ENCODE measurements at regions not wholly inside any gene's neighbourhood (a gene's known extent, or its start where the extent isn't known, plus 50 kb on each side); places are given as distances from the start of the nearest gene placed in this dataset.
"Not testable (repeated sequence)": the region's sequence is repeated elsewhere in the genome, so short reads cannot be mapped to it uniquely, and the experiment has no call there.

DNA sequence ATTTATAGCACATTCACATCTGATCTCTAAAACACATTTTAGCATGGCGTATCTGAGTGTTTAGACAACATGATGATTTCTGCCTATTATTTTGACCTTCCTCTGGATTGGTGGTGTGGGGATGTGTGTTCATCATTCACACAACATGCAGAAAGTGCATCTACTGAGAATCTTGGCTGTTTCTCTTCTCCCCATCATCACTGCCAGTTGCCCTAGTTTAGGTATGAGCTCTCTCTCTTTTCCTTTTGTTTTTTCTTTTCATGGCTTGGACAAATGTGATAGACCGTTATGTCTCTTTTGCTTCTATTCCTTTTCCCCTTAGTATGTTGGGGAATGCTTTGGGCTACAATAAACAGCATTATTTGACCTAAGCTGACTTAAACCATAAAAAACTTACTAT, 239.2 kb upstream of the FZD8 start:
- no peak for DNase-seq

DNA sequence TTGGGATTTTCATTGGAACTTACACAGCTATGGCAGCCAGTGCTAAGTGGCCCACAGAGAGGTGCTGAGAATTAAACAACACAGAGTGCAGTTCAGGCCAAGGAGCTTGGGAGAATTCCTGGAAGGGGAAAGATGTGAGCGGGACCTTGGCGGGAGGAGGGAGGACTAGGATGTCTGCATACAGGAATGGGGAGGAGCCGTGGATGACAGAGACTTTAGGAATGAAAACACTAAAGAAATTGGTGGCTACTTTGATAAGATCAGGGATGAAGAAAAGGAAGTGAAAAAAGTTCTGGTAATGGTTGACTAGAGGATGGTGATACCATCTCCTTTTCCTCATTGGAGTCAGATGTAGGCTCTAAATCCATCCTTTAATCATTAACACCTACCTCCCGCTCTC, 234.2 kb upstream of the FZD8 start:
- DNase-seq: no peak

DNA sequence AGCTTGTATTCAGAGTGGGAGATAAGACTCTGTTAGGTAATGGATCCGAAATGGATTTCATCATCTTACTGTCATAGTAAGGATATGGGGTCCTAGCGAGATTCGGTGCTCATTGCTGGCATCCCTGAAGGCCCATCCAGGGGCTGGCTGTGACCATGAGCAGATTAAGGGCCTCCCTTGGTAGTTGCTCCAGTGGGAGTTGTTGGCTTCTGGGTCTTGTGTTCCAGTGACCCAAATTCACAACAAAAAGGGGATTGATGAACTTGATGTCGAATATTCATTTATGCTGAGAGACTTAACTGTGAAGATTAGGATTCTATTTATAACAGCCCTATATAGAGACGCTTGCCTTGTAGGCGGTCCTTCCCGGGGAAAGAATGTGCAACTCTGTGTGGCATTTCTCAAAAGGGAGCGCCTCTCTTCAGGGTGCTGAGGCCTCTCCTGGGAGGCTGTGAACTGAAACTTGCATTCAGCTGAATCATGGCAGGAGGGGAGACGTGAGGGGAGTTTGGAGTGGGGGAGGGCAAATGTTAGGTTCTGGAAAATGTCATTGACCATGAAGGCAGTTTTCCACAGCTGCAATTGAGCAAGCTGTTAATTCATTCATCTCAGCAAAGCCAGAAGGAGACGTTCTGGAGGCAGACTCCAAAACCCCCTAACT, 233.1 kb upstream of the FZD8 start:
- no peak for DNase-seq

DNA sequence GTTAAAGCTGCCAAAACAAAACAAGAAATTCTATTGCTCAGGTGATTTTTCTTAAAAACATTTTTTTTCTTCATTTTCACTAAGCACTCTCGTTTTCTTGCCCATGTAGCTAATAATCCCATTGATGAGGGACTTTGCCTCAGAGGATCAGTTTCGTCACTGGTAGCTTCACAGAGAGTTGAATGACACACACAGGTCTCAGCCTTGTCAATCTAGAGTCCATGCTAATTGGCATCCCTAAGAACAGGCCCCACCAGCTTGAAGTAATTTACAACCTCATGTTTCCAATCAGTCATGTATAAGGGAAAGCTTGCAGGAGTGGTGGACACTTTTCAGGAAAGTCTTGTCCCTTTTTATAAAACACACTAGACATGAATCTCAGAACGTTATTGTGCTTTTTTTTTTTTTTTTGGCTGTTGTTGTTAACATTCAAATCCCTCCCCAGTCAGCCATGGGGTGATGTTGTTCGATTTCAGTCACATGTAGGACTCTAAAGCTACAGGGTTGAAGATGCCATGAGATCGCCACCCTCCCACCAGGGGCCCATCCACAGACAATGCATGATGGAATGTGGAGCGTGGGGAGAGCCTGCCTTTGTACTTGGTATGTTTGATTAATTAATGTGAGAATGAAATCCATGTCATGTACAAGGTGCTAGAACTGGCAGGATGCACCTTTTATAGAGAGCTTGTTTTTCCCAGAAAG, 232.4 kb upstream of the FZD8 start:
- DNase-seq: no peak

DNA sequence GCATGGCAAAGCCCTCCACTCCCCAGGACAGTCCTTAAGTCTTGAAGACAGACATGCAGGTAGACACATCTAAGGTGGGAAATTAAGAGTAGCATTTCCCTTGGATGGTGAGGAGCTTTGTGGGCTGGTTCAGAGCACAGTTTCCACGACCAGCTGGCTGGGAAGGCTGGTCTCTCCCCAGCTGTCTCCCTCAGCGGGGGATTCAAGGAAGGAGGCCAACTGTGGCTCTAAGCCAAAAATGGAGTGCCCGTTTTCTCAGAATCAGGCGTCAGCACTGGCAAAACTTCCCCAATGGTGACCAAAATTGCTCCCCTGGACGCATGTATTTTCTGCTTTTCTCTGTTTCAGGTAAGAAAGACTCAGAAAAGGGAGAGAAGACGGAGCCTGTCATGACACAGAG, 230.6 kb upstream of the FZD8 start:
- DNase-seq: no peak

DNA sequence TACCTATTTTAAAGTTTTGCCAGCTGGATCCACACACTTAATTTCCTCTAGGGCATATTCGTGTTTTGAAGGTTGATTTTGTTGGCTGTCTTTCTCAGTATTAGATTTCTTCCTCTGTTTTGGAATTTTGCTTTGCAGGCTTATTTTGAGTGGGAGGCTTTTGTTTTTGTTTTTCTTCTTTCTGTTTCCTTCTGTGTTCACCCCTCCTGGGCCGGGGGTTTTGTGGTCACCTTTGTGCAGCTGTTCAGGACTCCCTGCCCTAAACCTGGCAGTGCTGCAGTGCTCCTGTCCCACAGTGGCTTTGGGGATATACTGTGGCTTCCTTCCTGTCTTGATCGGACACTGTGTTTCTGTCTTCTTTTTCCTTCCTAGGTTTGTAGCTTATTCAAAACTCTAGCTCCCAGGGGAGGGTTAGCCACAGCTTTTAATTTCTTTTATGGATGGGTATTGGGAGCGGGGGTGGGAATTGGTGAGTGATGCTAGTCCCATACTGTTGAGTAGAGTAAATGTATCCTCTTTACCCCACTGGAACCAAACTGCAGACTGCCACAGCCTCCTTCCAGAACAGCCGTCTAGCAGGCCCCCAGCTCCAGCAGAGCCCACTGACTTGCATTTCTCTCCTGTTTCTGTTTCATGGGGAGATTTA, 228.7 kb upstream of the FZD8 start:
- no peak for DNase-seq

DNA sequence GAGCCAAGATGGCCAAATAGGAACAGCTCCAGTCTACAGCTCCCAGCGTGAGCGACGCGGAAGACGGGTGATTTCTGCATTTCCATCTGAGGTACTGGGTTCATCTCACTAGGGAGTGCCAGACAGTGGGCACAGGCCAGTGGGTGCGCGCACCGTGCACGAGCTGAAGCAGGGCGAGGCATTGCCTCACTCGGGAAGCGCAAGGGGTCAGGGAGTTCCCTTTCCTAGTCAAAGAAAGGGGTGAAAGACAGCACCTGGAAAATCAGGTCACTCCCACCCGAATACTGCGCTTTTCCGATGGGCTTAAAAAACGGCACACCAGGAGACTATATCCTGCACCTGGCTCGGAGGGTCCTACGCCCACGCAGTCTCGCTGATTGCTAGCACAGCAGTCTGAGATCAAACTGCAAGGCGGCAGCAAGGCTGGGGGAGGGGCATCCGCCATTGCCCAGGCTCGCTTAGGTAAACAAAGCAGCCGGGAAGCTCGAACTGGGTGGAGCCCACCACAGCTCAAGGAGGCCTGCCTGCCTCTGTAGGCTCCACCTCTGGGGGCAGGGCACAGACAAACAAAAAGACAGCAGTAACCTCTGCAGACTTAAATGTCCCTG, 216.7 kb upstream of the FZD8 start:
- DNase-seq: not testable (repeated sequence)

DNA sequence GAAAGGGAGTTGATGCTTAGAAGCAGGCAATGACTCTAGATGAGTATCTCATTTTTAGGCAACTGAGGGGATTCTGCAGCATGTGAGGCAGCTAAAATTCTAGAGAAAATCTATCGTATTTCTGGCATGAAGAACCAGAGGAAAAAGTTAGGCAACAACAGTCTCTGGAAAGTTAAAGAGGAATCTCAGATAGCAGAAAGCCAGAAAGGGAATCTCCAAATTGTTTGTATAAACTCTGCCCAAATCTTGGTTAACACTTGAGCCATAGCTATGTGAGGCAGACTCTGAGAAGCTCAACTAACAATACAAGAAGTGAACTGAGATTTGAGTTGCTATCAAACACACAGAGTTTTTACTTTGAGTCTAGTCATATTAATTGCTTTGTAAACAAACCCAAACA, 215.8 kb upstream of the FZD8 start:
- DNase-seq: no peak

DNA sequence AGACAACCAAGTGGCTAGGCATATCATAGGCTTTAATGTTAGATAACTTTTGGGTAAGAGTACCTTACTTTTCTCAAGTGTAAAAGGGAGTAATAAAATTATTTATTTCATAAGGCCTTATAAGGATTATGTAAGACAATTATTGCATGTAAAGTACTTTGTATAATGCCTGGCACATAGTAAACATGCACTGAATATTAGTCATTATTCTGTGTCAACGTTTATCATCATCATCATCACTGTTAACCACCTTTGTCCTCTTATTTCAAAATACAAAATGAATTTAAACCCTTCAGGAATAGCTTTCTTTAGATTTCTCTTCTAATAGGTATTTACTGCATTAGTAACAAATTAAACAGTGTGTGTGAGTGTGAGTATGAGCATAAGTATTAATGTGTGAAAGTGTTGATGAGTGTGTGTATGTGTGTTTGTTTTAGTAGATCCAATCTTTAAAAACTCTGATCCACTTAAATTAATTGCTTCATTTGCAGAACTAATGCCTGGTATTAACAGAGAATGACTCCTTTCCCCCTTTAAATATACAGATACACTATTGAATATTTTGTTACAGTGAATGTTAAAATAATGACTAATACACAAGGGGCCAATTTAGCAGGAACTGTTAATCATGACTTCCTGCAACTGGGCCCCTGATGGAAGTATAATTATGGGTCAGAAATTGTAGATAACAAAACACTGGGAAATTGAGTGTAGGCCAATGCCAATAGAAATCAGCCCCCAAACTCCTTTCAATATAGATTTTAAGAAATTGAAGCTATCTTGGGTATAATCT, 213.3 kb upstream of the FZD8 start:
- no peak for DNase-seq

DNA sequence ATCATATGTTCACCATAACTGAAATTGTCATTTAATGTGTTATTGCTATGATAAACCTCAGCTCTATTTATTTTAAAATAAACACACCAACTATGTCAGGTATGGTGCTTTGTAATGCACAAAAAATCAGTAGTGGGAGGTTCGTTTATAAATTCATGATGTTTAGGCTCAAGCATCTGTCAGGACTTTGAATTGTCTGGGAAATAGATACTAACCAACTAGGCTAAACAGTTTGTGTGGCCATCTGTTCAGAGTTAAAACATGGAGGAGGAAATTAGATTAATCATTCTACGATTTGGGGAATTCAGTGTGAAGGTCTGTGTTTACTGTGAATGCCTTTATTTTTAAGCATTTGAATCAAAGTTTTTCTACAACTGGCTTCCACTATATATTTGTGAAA, 212.6 kb upstream of the FZD8 start:
- no peak for DNase-seq

DNA sequence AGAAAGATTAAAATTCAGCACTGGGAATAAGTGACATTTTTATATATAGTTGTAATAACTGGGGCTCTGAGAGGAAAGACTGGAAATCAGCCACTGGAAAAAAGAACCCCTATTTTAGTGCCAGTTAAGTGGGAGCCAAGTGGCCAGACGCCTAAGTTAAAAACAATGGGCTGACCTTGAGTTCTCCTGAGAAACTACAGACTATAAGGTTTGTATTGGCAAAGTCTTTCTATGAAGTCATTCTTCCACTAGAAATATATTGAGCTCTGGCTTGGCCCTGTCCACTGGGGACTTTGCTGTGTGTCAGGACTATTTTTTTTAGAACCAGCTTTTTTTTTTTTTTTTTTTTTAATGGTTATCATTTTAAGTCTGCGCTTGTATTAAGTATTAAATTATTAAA, 210.6 kb upstream of the FZD8 start:
- no peak for DNase-seq

DNA sequence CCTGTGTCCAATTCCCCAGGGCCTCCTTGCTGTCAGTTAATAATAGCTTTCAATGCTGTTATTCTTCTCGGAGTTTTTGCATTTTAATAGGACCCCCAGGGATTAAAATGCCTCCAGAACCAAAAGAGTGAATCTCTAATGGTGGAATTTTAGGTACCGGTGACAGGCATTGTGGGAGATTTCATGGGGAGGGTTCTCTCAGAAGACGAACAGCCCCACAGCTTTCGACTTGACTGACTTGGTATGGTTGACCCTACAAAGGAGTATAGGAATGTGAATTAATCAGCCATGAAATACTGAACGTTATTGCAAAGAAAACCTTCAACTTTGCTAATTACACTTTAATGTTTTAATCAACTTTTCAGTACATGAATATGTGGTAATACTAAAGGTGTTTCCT, 206.3 kb upstream of the FZD8 start:
- DNase-seq: no peak

DNA sequence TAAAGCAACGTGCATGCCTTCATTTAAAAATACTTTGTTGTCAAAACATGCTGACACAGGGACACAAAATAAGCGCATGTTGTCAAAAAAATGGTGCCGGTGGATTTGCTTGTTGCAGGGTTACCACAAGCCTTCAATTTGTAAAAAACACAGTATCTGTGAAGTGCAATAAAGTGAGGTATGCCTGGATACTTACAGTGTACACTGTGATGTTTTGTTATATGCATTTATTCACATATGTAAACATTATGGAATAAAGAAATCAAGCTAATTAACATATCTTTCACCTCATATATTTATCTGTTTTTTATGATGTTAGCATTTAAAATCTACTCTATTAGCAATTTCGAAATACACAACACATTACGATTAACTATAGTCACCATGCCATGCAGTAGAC, 202.6 kb upstream of the FZD8 start:
- DNase-seq: no peak

DNA sequence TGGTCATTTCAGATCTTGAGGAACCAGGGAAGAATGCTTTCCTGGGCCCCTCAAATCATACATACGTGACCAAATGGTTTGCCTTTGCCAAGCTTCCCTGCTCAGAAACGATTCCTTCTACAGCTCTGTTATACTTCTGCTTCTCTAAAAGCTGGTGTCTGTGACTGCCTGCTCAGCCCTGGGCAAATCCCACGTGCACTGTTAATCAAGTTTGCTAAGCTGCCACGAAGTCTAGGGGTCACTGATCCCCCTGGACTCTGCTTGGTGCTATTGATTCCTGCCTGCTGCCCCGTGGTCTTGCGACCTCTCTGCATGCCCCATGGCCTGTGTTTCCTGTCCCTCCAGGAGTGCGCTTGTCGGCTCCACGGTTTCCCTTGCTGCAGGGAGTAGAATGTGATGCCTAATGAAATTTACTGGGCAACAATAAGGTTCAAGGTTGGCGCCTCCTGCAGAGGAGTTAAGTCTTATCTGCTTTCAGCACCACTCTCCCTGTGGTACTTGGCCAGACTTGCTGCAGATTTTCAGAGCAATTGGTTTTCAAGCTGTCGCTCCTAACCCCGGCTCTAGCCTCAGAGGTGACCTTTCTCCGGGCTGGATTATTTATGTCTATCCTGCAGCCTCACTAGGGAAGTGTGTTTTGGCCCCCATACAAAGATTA, 201.6 kb upstream of the FZD8 start:
- no peak for DNase-seq

DNA sequence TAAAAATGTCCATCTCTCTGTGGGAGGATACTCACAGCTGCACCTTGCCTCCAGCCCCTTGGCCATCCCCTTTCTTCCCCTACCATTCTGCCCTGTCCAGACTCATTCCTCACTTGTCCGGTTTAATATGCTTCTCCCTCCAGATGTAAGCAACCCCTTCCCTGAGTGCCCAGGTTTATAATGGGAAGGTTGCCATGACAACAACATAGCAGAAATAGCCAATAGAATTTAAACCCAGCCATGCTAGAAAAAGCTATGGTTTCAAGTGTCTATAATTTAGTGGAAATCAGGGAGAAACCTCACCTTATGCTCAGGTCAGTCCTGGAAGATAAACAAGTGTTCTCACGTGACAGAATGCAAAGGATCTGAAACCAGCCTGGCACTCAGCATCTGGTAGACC, 196.0 kb upstream of the FZD8 start:
- DNase-seq: no peak

DNA sequence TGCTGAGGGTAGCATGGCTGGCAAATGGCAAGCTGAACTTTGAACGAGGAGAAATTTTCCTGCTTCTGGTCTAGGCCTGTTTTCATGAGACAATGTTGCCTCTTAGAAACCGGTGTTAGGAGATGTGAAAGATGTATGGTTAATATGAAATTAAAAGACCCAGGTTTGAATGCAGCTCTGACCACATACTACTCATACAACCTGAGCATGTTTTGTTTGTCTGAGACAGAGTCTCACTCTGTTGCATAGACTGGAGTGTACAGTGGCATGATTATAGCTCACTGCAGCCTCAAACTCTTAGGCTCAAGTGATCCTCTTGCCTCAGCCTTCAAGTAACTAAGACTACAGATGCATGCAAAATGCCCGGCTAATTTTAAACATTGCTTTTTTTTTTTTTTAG, 193.4 kb upstream of the FZD8 start:
- DNase-seq: no peak

DNA sequence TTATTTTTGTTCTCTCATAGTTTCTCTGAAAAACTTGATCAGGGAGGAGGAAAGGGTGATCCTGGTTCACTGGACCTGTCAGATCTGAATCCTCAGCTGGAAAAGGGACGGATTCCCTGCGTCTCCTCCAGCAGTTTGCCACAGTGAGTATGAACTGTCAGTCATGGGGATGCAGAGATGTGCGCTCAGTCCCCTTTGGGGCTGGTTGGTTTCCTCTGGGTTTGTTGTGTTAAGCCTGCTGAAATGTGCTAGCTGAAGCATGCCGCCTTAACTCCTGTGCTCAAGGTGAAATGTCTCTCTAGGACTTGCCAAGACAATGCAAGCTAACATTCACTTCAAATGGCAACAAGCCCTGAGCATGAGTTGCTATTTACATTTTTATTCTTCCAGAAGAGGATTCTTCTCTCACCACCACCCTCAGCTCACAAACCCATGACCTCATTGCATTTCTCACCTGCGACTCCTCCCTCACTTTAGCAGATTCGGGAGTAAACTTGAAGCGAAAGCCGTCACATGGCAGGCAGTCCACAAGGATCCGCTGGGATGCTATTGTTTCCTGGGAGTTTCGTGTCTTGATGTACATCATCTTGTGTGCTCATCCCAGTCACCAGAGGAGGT, 192.9 kb upstream of the FZD8 start:
- DNase-seq: no peak

DNA sequence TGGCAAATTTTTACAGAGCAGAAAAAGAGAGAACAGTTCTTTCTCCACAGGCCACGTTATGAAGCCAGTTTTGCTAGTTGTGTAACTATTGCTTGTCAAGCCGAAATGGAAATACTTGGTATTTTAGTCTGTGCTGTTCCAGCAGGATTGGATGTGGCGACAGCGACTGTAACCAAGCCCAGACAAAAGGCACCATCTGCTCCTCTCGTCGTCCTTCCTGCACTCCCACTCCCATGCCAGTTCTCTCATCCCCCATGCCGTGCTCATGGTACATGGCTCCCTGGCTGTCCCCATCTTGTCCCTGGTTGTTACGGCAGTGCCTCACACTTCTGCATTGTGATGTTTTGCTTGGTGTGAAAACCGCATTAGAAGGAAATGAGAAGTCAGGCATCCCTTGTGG, 185.7 kb upstream of the FZD8 start:
- no peak for DNase-seq

DNA sequence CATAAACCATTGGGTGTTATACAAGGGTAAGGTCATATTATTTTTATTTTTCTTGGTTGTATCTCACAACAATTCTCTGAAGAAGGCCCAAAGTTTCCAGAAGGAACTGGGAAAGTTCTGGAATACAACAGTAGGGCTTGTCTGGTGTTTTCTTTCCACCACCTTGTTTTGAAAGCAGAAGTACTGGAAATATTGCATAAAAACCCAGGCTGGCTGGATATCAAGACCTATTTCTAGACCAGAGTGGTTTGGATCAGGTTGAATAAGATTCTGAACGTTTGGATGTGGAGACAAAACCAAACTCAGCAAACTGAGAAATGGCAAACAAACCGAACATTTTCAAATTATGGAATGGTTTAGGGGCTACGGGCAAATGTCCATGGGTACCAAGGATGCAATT, 182.6 kb upstream of the FZD8 start:
- no peak for DNase-seq

DNA sequence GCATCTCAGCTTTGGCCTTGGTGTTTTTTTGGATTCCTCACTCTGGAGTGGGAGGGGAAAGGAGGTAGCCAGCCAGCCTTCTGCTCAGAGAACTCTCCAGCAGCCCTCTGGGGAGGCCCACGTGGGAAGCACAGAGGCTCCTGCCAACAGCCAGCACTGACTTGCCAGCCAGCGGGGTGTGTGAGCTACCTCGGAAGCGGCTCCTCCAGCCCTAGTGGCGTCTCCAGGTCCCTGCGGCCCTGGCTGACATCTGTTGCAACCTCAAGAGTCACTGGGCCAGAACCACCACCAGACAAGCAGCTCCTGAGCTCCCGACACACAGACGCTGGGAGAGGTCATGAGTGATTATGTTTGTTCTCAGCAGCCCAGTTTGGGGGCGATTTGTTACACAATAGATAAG, 180.2 kb upstream of the FZD8 start:
- no peak for DNase-seq

DNA sequence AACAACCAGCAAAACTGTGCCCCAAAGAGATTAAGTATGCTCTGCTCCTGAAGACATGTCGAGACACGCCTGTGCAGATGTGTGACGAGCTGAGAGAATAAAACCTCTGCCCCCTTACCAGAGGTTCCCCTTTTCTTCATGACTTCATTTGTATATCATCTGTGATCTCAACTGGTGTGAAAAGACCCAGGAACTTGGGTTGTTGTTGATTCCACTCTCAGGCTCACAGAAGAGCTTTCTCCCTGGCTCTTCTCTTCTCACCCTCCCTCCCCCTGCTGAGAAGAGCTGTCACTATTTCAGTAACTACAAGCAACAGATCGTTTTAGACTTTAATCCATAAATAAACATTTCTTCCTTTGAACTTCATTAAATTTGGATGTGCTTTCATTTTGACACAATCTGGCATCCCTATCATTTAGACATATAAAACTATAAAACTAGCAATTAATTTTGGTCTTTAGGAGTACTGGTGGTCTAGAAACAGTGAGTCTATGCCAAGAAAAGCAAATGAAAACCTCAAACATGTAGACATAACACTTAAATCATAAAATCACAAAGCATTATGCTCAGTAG, 179.3 kb upstream of the FZD8 start:
- no peak for DNase-seq

DNA sequence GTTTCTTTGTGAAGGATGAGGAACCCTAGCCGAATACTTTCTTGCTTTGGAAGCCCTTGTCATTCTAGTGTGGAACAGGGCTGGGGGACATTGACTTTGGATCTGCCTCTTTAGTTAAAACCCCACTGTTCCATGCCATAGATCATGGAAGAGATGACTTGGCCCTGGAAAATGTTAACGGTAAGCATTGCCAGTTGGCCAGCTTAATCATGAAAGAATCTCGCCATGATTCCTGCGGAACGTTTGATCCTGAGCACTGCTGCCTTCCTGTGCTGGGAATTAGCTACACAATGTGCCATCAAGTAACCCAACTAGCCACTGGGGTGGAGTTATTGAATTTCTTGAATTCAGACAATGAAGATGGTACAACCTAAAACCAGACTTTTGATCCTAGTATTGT, 177.6 kb upstream of the FZD8 start:
- no peak for DNase-seq
